GM19043 (cell line): ENCODE measurements at regions not wholly inside any gene's neighbourhood (a gene's known extent, or its start where the extent isn't known, plus 50 kb on each side); places are given as distances from the start of the nearest gene placed in this dataset.

Source experiments
- ATAC-seq: cut with Tn5 transposase; IDR thresholded peaks from one replicate; pipeline ENCODE4 v1.9.1; 2021; ENCODE audit warnings: low read depth; ENCODE audit not compliant: unreplicated experiment

GRCh38 chr9:74282526-74283253 lies 214.4 kb upstream of the RORB start:
- no peak for ATAC-seq

GRCh38 chr9:74284581-74285450 lies 212.3 kb upstream of the RORB start:
- no peak for ATAC-seq

GRCh38 chr9:74293479-74293878 lies 203.7 kb upstream of the RORB start:
- no peak for ATAC-seq

DNA sequence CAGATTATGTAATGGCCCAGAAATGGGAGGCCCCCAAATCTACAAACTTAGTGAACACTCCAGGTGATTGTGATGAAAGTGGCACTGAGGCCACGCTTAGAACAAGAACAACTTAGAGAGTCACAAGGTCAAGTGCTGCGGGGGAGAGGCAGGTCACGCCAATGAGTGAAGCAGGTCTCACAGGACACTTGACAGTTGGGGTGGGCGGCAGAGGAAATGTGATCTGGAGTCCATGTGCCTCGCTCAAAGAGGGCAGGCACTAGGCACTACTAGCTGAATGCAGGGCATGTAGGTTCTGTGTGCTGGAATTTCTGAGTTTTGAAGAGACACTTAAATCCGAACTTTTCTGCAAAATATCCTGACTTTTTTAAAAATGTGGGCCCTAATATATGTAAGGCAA lies 193.2 kb upstream of the RORB start:
- no peak for ATAC-seq

DNA sequence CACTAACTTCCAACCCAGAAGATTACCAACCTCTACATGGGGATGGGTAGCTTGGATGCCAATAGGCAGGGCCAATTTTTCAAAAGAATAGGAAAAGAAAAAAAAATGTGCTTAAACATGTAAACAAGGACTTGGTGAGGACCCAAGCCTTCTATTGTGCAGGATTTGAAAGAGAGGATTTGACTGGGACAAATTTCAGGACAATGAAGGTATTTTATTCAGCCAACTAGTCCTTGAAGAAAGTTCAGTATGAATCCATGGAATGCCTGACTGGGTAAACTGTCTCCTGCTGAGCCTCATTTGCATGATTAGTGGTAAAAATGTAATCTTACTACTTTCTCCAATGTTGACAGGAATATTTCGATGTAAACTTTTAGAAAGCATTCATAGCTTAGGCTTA lies 192.5 kb upstream of the RORB start:
- no peak for ATAC-seq

DNA sequence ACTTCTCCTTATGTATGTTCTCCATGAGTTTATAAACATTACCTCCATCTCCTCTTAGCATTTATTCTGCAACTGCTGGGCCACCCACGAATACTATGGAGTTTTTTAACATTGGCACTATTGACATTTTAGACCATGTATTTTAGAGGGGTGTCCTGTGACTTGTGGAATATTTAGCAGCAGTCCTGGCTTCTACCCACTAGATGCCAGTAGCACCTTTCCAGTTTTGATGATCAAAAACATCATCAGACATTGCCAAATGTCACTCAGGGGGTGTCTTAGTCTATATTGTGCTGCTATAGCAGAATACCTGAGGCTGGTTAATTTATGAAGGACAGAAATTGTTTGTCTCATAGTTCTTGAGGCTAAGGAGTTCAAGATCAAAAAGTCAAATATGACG lies 187.5 kb upstream of the RORB start:
- ATAC-seq: no peak

DNA sequence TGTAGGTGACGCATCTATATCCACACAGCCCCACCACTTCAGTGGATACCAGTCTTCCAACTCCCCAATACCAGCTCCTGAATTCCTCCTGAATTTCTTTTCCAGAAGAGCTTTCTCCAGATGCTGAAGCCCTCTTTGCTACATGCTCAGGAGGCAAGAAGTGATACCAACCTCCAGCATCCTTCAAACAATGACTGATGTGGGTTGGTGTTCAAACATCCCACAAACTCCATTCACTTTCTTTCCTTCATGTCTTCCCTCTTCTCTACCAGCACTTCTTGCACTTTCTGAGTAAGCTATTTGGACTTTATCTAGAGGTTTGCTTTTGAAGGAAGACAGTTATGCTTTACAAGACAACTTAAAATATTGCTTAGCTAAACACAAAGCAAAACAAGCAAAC lies 179.9 kb upstream of the RORB start:
- no peak for ATAC-seq

GRCh38 chr9:74321396-74321795 lies 175.7 kb upstream of the RORB start:
- no peak for ATAC-seq

GRCh38 chr9:74322661-74323314 lies 174.3 kb upstream of the RORB start:
- ATAC-seq: no peak

GRCh38 chr9:74330487-74331214 lies 166.5 kb upstream of the RORB start:
- no peak for ATAC-seq

GRCh38 chr9:74331607-74332006 lies 165.5 kb upstream of the RORB start:
- no peak for ATAC-seq

- ATAC-seq: no peak
Measured at GRCh38 chr9:74333384-74334032, 163.6 kb upstream of the RORB start.

- ATAC-seq: no peak
Measured at GRCh38 chr9:74334271-74334670, 162.9 kb upstream of the RORB start.

- ATAC-seq: no peak
Measured at GRCh38 chr9:74336161-74336560, 161.0 kb upstream of the RORB start.

DNA sequence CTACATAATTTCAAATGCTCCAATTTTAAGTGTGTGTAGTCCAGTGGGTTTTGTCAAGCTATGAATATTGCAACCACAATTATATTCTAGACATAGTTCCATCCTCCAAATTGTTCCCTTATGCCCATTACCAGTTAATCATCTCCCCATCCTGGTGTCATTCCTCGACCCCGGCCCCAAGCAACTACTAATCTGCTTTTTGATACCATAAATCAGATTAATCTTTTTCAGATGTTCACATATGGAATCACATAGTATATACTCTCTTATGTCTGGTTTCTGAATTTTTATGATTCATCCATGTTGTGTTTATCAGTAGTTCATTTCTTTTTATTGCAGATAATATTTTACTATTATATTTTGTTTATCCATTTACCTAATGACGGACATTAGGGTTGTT lies 148.4 kb upstream of the RORB start:
- ATAC-seq: no peak

DNA sequence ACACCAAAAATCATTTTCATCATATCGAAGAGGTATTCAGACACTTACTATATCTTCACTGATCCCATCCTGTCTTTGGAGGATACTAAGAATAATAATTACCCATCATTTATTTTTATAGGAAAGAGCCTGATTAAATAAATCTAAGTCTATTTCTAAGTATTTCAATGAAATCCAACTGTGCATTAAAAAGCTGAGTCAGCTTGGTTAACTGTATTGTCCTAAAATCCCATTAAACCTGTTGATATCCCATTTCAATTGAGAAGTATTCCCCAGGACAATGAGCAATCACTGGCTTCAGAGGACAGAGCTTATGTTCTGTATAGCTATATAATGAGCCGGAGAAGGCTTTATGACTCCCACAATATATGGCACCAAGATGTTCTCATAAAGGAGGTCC lies 142.0 kb upstream of the RORB start:
- no peak for ATAC-seq

- no peak for ATAC-seq
Measured at GRCh38 chr9:74357577-74357976, 139.6 kb upstream of the RORB start.

DNA sequence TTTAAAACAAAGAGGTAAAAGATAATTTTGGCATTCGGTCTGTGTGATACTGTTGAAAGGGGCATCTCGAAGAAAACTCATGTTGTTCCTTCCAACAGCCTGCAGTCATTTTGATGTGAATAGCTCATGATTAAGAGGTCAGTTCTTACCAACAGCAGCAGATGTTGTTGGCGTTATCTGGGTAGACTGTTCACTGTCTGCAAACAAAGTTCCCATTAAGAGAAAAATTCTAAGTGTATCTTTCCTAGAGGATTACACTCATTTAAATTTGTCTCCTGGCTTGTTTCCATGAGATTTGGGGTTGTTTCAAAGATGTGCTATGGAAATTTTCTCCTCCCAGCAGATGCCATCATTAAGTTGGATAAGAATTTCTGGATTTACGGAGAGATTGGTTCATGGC lies 138.2 kb upstream of the RORB start:
- no peak for ATAC-seq

GRCh38 chr9:74361508-74361907 lies 135.6 kb upstream of the RORB start:
- ATAC-seq: no peak

DNA sequence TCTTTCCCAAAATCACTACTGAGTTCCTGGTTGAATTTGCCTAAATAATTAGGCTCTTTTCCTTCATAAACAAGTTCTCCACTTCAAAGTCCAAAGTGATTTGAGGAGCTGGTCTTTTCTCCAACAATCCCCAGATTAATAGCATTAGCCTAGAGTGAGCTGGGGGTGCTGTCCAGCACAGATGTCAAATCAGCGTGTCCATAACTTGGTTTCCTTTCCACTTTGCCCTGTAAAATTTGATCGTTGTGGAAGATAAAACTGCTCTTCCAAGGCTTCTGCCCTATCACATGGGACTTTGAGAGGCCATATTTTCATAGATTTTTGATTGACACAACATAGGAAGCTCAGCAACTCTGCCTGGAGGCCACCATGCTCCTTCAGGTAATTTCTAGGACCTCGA lies 134.7 kb upstream of the RORB start:
- ATAC-seq: no peak
